Stimulated activated CD4-positive, alpha-beta T cell treated with anti-CD3 and anti-CD28 coated beads, Interleukin-15, amount 100 ng/mL, for 48 hours (primary cell): ENCODE measurements at regions not wholly inside any gene's neighbourhood (a gene's known extent, or its start where the extent isn't known, plus 50 kb on each side); places are given as distances from the start of the nearest gene placed in this dataset.

Experiments
- DNase-seq, 2 donors: peaks; one replicate each; pipeline ENCODE4 v3.0.0-alpha.2; 2020; ENCODE audit warnings: low read depth in 2 of 2

GRCh38 chr6:5946701-5947100 lies 60.0 kb downstream of the NRN1 start:
- no peak for DNase-seq

GRCh38 chr6:5946181-5946580 lies 60.5 kb downstream of the NRN1 start:
- DNase-seq, result no peak

GRCh38 chr6:5943591-5943990 lies 63.1 kb downstream of the NRN1 start:
- no peak for DNase-seq

DNA sequence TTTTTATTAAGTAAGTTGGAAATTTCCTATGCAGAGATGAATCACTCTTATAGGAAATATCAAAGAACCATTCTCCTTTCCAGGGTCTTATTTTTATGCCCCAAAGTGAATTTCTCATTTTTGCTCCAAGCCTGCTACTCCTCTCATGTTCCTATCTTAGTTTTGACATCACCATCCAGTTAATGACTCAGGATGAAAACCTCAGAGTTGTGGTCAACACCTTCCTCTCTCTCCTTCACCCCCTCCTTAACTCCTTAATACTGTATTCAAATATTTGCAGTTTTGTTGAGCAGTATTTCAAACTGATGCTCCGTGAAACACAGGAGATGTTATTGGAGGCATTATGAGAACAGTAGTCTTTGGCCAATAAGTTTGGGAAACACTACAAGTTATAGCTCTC lies 64.1 kb downstream of the NRN1 start:
- no peak for DNase-seq

- DNase-seq, result no peak
These were observed 65.5 kb downstream of the NRN1 start for GRCh38 chr6:5941188-5941587.

- DNase-seq, result no peak
These were observed 67.8 kb downstream of the NRN1 start for GRCh38 chr6:5938934-5939333.

DNA sequence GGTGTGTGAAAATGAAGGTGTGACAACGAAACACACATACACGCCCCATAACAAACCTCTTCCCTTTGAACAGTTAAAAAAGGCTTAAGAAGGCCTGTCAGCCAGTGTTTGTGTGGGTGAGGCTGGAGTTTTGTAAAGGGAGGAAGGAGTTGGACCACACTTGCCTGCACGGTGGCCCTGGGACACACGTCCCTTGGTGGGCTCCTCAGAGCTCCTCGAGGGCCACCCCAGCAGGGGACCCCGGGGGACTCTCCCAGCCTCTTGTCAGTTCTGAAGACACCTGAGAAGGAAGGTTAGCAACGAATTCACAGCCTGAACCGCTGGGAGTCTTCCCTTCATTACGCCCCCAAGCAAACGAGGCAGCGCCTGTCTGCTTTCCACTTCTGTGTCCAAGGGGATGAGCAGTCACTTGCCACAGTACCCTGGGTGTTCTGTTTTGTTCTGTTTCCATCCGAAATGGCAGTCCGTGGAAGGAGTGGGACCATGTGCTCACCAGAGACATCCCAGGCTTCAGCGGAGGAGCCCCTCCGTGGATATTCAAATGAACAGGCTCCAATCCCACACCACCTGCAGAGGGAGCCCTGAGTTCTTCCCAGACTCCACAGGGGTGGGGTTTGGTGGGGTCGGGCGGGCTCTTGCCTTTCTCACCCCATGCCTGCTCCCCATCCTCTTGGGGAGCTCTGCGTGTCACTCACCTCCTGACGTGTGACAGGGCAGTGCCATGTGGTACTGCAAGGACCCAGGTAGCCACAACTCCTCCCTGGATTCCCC lies 68.6 kb downstream of the NRN1 start:
- DNase-seq, result no peak

DNA sequence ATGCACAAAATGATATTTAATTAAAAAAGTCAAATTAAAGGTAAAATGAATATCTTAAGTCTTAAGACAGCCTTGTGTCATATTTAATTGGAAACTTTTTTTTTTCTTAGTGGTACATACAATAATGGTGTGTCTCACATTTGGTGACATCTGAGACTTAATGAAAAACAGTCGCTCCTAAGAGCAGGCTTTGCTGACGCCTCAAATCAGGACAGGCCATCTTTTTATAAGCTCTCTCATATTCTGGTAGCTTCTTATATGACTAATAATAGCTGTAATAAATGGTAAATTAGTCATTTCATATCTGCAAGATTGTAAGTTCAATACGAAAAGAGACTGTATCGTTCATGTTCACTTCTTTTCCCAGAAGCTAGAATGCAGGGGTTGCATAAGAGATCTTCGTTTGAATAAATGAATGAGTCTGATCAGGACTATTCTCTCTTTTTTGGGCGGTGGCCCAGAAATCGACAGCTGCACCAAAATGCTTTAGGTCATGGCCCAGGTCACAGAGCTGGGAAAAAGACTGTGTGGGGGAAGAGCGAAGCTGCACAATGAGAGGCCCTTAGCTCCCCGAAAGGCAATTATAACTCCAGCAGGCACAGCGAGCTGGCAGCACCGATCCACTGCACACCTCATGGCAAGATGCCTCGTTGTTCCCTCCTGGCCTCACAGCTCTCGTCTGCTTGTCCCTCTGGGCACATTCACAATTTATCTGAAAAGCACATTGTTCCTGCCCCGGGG lies 69.4 kb downstream of the NRN1 start:
- DNase-seq, result no peak

DNA sequence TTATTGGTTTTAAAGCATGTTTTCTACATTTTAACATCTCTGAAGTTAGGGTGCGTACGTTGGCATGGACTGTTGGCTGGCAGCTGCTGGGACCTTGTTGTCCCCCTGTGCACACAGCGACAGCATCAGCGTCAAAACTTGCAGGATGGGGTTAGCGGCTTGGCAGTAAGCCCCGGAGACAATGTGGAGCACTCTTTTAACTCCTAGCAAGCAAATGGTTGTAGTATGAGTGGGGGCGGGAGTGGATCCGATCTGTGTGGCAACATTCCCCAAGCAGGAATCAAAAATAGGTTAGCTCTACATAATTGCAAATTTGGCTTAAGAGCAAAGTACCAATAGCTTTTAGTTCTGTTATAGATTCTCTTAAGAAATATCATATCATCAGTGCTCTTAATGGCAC lies 70.1 kb downstream of the NRN1 start:
- DNase-seq, result no peak

DNA sequence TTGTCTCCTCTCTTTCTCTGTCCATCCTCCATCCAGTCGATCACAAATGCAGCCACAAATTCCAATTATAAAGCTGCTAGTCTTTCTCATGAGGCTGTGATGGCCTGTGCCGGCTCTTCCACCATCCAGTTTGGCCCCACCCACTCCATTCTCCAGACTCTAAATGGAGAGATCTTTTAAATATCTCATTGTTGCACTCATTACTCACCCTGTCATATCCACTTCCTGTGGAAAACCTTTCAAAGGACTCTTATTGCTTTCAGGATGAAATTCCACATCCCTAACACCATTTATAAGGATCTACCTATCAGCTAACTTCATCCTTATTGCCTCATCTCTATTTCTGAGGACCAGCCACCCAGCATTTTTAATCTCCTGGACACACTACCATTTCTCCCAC lies 70.6 kb downstream of the NRN1 start:
- DNase-seq, result no peak

DNA sequence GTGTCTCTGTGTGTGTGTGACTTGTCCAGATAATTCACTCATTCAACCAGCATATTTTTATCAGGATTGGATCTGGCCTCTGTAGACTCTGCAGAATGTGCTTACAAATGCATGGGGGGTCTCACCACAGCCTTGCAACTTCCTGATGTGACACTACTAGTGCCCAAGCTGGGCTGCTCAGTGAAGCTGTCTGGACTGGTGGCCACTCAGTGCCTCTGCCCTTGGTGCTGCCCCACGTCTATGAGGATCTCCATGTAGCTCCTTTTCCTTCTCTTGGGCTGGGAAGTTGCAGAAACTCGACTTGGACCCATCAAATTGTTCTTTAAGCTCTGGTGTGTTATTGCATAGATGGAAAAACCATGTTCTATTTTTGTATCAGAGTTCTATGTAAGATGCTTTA lies 75.8 kb downstream of the NRN1 start:
- DNase-seq, result no peak

- DNase-seq, result no peak
These were observed 76.5 kb downstream of the NRN1 start for GRCh38 chr6:5930143-5930770.

GRCh38 chr6:5923840-5924239 lies 82.9 kb downstream of the NRN1 start:
- no peak for DNase-seq

GRCh38 chr6:5922230-5922629 lies 84.5 kb downstream of the NRN1 start:
- no peak for DNase-seq

GRCh38 chr6:5909721-5910120 lies 97.0 kb downstream of the NRN1 start:
- DNase-seq, result no peak

- DNase-seq, result no peak
These were observed 99.9 kb downstream of the NRN1 start for GRCh38 chr6:5906842-5907241.

- no peak for DNase-seq
These were observed 100.4 kb downstream of the NRN1 start for GRCh38 chr6:5906340-5906670.

- no peak for DNase-seq
These were observed 101.0 kb downstream of the NRN1 start for GRCh38 chr6:5905431-5906339.

- DNase-seq, result no peak
These were observed 102.2 kb downstream of the NRN1 start for GRCh38 chr6:5904532-5904931.

DNA sequence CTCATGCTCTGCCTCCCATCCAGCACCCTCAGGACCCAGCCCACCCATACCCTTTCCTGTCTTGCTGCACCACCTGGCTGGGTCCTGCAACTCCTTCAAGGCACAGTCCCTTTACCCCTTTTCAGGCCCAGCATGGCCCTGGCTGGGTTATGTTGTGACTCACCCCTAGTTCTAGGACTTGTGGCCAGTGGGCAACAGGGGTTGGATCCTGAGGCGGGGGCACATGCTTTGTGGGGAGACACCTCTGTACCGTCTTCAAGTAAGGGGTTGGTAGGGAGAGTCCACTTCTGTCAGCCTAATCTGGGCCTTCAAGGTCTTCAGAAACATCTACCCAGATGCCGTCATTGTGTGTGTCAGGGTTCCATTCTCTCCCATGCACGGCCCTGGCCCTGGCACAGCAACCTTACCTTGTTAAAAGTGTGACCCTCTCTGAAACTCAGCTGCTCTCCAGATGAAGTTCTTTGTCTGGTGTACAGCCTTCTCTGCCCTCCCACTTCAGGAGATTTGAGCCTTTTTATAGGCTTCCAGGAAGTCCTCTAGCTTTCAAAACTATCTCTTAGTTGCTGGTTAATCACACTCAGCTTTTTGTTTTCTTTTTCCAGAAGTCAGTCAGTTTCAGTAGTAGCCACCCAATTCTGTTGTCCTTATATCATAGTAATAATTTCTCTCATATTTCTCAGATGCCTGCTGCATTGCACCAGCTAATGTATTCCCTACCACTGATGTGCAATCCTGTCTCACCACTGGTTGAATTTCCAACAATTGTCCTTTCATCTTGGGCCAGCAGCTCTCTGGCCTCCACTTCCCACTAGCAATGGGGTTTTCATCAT lies 107.3 kb downstream of the NRN1 start:
- DNase-seq, result no peak

DNA sequence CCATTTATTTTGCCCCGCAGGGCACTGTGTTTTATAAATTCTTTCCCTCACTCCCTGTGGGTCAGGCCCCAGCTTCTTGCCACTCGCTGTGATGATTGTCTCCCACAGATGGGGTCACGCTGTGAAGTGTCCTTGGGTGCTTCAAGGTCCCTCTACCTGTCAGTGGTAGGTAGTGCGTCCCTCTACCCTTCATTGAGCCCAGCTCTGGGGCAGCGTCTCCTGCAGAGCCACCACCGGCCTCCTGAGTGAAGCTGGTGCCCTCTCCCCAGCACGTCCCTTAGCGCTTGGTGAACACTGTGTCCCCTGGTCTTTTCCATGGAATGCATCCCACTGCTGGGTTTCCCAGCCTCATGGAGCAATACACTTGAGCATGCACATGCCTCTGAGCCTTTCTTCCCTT lies 108.2 kb downstream of the NRN1 start:
- no peak for DNase-seq
